ENCODE measurements at regions not wholly inside any gene's neighbourhood (a gene's known extent, or its start where the extent isn't known, plus 50 kb on each side); places are given as distances from the start of the nearest gene placed in this dataset.

GRCh38 chr3:35529337-35529736, 110.0 kb upstream of the ARPP21 start:
- no peak for TF ChIP-seq CTCF (IDR thresholded peaks at IDR 0.05; ENCODE audit: control extremely low read depth, extremely low read depth, low read depth, missing control alignments)
- DNase-seq (ENCODE audit: extremely low spot score) = no peak
- CTCF ChIA-PET = no interaction called here
- POLR2A ChIA-PET = no interaction called here

- no peak for DNase-seq (ENCODE audit: extremely low spot score)
- ChIA-PET CTCF (no interaction called here), POLR2A (no interaction called here)
- TF ChIP-seq CTCF (IDR thresholded peaks at IDR 0.05; ENCODE audit: control extremely low read depth, extremely low read depth, low read depth, missing control alignments) = no peak
Measured at GRCh38 chr3:35537265-35537664, 102.1 kb upstream of the ARPP21 start.

- TF ChIP-seq CTCF (IDR thresholded peaks at IDR 0.05; ENCODE audit: control extremely low read depth, extremely low read depth, low read depth, missing control alignments) = no peak
- DNase-seq (ENCODE audit: extremely low spot score) = no peak
- ChIA-PET POLR2A (no interaction called here), CTCF (interaction anchor here (1.0 kb wide), 1 partner anchor 14 kb away, joined by 3 read pairs; no protein-coding TSS in a partner anchor)
Measured at GRCh38 chr3:35544976-35545375, 94.3 kb upstream of the ARPP21 start.

- no peak for TF ChIP-seq CTCF (IDR thresholded peaks at IDR 0.05; ENCODE audit: control extremely low read depth, extremely low read depth, low read depth, missing control alignments)
- POLR2A ChIA-PET = no interaction called here
- DNase-seq (ENCODE audit: extremely low spot score) = no peak
- CTCF ChIA-PET = no interaction called here
Measured at GRCh38 chr3:35549690-35550089, 89.6 kb upstream of the ARPP21 start.

GRCh38 chr3:35562141-35562540, 77.2 kb upstream of the ARPP21 start:
- TF ChIP-seq CTCF (IDR thresholded peaks at IDR 0.05; ENCODE audit: control extremely low read depth, extremely low read depth, low read depth, missing control alignments) = no peak
- POLR2A ChIA-PET = no interaction called here
- DNase-seq (ENCODE audit: extremely low spot score) = no peak
- CTCF ChIA-PET = interaction anchor here (1.3 to 1.5 kb wide), 4 partner anchors 9 to 36 kb away, joined by 3 read pairs; no protein-coding TSS in a partner anchor

- ChIA-PET CTCF (interaction anchor here (1.2 kb wide), 1 partner anchor 10 kb away, joined by 4 read pairs; no protein-coding TSS in a partner anchor), POLR2A (no interaction called here)
- no peak for DNase-seq (ENCODE audit: extremely low spot score)
- TF ChIP-seq CTCF (IDR thresholded peaks at IDR 0.05; ENCODE audit: control extremely low read depth, extremely low read depth, low read depth, missing control alignments) = no peak
Measured at GRCh38 chr3:35565048-35565447, 74.3 kb upstream of the ARPP21 start.
